K562 (cell line): ENCODE measurements at regions not wholly inside any gene's neighbourhood (a gene's known extent, or its start where the extent isn't known, plus 50 kb on each side); places are given as distances from the start of the nearest gene placed in this dataset.

Experiments used
- ATAC-seq: fragments of 200-7000 bp; cut with Tn5 transposase; 3 replicates; pipeline ENCODE4 v1.9.1; 2020; ENCODE audit warnings: moderate library complexity
- BruUV-seq: library from RNA; stranded (reverse); fragments of 400-500 nt; replicated peaks from 2 replicates; lab custom pipeline; 2021; lab: Mats Ljungman, UMichigan
- CTCF ChIA-PET: fragments of 300-600 bp; formaldehyde crosslinking; extraction: SDS; loops from one replicate; lab custom pipeline; 2021; ENCODE audit warnings: low intra/inter-chr PET ratio; lab: Yijun Ruan, JAX
- POLR2A ChIA-PET: fragments of 300-600, 350-650 bp; sonication (Branson Sonifier 250); formaldehyde crosslinking; extraction: SDS; loops from one replicate; lab custom pipeline; 2021; ENCODE audit warnings: antibody characterized with exemption, inconsistent platforms; lab: Yijun Ruan, JAX
- DNase-seq, 4 experiments: peaks; one replicate each; pipeline versions ENCODE4 v3.0.0 to v3.0.0-alpha.2; 2011 to 2018; ENCODE audit warnings: low spot score in 3 of 4, mixed read lengths in 3 of 4; ENCODE audit errors: extremely low read depth in 1 of 4
- FAIRE-seq: peaks from 2 replicates; lab custom pipeline; 2011; peaks lifted over from hg19 to GRCh38; lab: Jason Lieb, UNC
- H2AFZ ChIP-seq: 2 replicates; pipeline ENCODE4 v1.6.0; 2011; ENCODE audit warnings: low read depth, low read length, control low read depth, inconsistent platforms
- H3K27ac ChIP-seq: fragments of 200-600 bp; 3 replicates; pipeline ENCODE4 v1.8.0; 2011; ENCODE audit warnings: low read depth, mild to moderate bottlenecking, control low read depth, inconsistent platforms, low read length, moderate library complexity, mixed read lengths; ENCODE audit errors: extremely low read depth
- H3K27me3 ChIP-seq, 2 experiments: fragments of 300-600 bp in 1 of 2; 2 replicates in 1 of 2; 3 replicates in 1 of 2; pipeline versions ENCODE4 v1.6.0 to v1.8.0; 2011; ENCODE audit warnings: inconsistent platforms in 2 of 2, low read length in 2 of 2, mild to moderate bottlenecking in 1 of 2, mixed read lengths in 1 of 2, moderate library complexity in 1 of 2; ENCODE audit not compliant: control insufficient read depth in 2 of 2, insufficient read depth in 2 of 2
- H3K36me3 ChIP-seq: fragments of 300-600 bp; 3 replicates; pipeline ENCODE4 v1.8.0; 2011; ENCODE audit warnings: mild to moderate bottlenecking, low read length, inconsistent platforms; ENCODE audit not compliant: control insufficient read depth, insufficient read depth
- H3K4me1 ChIP-seq, 2 experiments: fragments of 200-600 bp in 1 of 2; replicated peaks in 1 of 2; 2 replicates in 1 of 2; 3 replicates in 1 of 2; pipeline versions ENCODE4 v1.5.1 to v1.8.0; 2011; ENCODE audit warnings: inconsistent platforms in 2 of 2, low read length in 2 of 2, mild to moderate bottlenecking in 1 of 2, mixed read lengths in 1 of 2, moderate library complexity in 1 of 2; ENCODE audit not compliant: control insufficient read depth in 2 of 2, insufficient read depth in 2 of 2
- H3K4me2 ChIP-seq: 2 replicates; pipeline ENCODE4 v1.6.1; 2011; ENCODE audit warnings: low read length, control low read depth, inconsistent platforms, mixed read lengths; ENCODE audit not compliant: insufficient read depth
- H3K4me3 ChIP-seq: fragments of 200-600 bp; sonication (generic), shearing (Covaris generic); 2 replicates; pipeline ENCODE4 v1.5.1; 2016; ENCODE audit warnings: control low read depth, inconsistent platforms
- H3K79me2 ChIP-seq: fragments of 200-600 bp; 3 replicates; pipeline ENCODE4 v1.8.0; 2011; ENCODE audit warnings: low read length, inconsistent platforms; ENCODE audit not compliant: control insufficient read depth, insufficient read depth
- H3K9ac ChIP-seq, 2 experiments: 2 replicates each; pipeline versions ENCODE4 v1.6.0 to v1.6.1; 2011; ENCODE audit warnings: low read depth in 2 of 2, low read length in 2 of 2, control low read depth in 1 of 2, inconsistent platforms in 1 of 2, mild to moderate bottlenecking in 1 of 2, mixed read lengths in 1 of 2; ENCODE audit not compliant: insufficient read depth in 1 of 2
- H3K9me1 ChIP-seq: one replicate; pipeline ENCODE4 v1.6.0; 2011; ENCODE audit warnings: inconsistent platforms, mild to moderate bottlenecking, low read length, moderate library complexity; ENCODE audit not compliant: control insufficient read depth, insufficient read depth
- H3K9me3 ChIP-seq: replicated peaks from 2 replicates; pipeline ENCODE4 v1.5.1; 2011; ENCODE audit warnings: low read depth, low read length, inconsistent platforms; ENCODE audit not compliant: control insufficient read depth, insufficient read depth
- H4K20me1 ChIP-seq: replicated peaks from 2 replicates; pipeline ENCODE4 v1.6.1; 2011; ENCODE audit warnings: low read length, inconsistent platforms, mixed read lengths; ENCODE audit not compliant: control insufficient read depth, insufficient read depth
- CREB3 ChIP-seq: fragments of 450-650 bp; conservative IDR thresholded peaks from 2 replicates; pipeline ENCODE4 v1.6.1; 2016; ENCODE audit warnings: missing genetic modification characterization, low read depth, mild to moderate bottlenecking, missing compliant biosample characterization, moderate library complexity
- FOSL1 ChIP-seq: fragments of 200-800 bp; sonication (Bioruptor generic); conservative IDR thresholded peaks from 2 replicates; pipeline ENCODE4 v1.6.1; 2016; ENCODE audit warnings: missing genetic modification characterization, missing compliant biosample characterization
- FOXP1 ChIP-seq: sonication (generic); formaldehyde crosslinking; IDR thresholded peaks from 2 replicates; pipeline ENCODE4 v1.8.0; 2022; ENCODE audit warnings: mild to moderate bottlenecking, missing genetic modification reagents
- LARP7 ChIP-seq: fragments of 450-650 bp; IDR thresholded peaks from 2 replicates; pipeline ENCODE4 v1.6.1; 2016
- MYC ChIP-seq, 2 experiments: fragments of 250-450 bp in 1 of 2; sonication (Bioruptor Pico) in 1 of 2; IDR thresholded peaks; 2 replicates each; pipeline versions ENCODE4 v1.5.1 to v1.6.1; 2012 to 2021; ENCODE audit warnings: low read depth in 2 of 2, borderline replicate concordance in 1 of 2, improper control_type of control experiment in 1 of 2, low read length in 1 of 2, mild to moderate bottlenecking in 1 of 2, moderate library complexity in 1 of 2
- NCOA6 ChIP-seq: fragments of 450-650 bp; IDR thresholded peaks from 2 replicates; pipeline ENCODE4 v1.6.1; 2017; ENCODE audit warnings: mild to moderate bottlenecking
- NEUROD1 ChIP-seq: fragments of 150-350 bp; IDR thresholded peaks from 2 replicates; pipeline ENCODE4 v1.6.1; 2014; ENCODE audit warnings: borderline replicate concordance, low read length, low read depth; ENCODE audit not compliant: partially characterized antibody
- NFIX ChIP-seq: fragments of 250-450 bp; sonication (Bioruptor Pico); IDR thresholded peaks from 2 replicates; pipeline ENCODE4 v1.4.0; 2020; ENCODE audit warnings: low read depth, mild to moderate bottlenecking, moderate library complexity
- POU5F1 ChIP-seq: fragments of 150-350 bp; IDR thresholded peaks from 2 replicates; pipeline ENCODE4 v1.6.1; 2014; ENCODE audit warnings: borderline replicate concordance, low read length, low read depth, mild to moderate bottlenecking; ENCODE audit not compliant: partially characterized antibody
- SAP30 ChIP-seq: fragments of 200-600 bp; sonication (generic); IDR thresholded peaks from 2 replicates; pipeline ENCODE4 v1.6.1; 2012; ENCODE audit warnings: borderline replicate concordance, low read depth, mild to moderate bottlenecking, moderate library complexity, low read length, control low read depth, inconsistent platforms; ENCODE audit not compliant: insufficient read depth, poor library complexity, severe bottlenecking
- SIN3A ChIP-seq, 2 experiments: fragments of 150-350 bp in 1 of 2; IDR thresholded peaks; 2 replicates each; pipeline ENCODE4 v1.6.1; 2011 to 2016; ENCODE audit warnings: borderline replicate concordance in 2 of 2, low read depth in 2 of 2, low read length in 2 of 2, mild to moderate bottlenecking in 2 of 2, moderate library complexity in 2 of 2; ENCODE audit not compliant: control insufficient read depth in 1 of 2
- WGBS: fragments of 100-300 bp; shearing (Covaris generic); methylation state at CpG from one replicate; pipeline ENCODE4 v1.1.6; 2016; ENCODE audit warnings: low coverage, mixed read lengths; ENCODE audit not compliant: insufficient coverage; ENCODE audit errors: missing lambda C conversion rate; 5-methylcytosine and 5-hydroxymethylcytosine counted together
- in situ Hi-C: fragments of 300-500 bp; cut with MboI; formaldehyde crosslinking; loops from 4 replicates; pipeline ENCODE4 v1.15.0; 2018; ENCODE audit warnings: inconsistent platforms, mixed read lengths
- intact Hi-C: fragments of 100-400 bp; cut with micrococcal nuclease; formaldehyde crosslinking; loops from 2 replicates; pipeline ENCODE4 v1.14.2; 2022
- TF ChIP-seq, protein P1 (sequence below): fragments of 450-650 bp; formaldehyde crosslinking; IDR thresholded peaks from 2 replicates; pipeline ENCODE4 v1.4.0; 2020; ENCODE audit warnings: mild to moderate bottlenecking, moderate library complexity

- TF ChIP-seq, protein P1, sequence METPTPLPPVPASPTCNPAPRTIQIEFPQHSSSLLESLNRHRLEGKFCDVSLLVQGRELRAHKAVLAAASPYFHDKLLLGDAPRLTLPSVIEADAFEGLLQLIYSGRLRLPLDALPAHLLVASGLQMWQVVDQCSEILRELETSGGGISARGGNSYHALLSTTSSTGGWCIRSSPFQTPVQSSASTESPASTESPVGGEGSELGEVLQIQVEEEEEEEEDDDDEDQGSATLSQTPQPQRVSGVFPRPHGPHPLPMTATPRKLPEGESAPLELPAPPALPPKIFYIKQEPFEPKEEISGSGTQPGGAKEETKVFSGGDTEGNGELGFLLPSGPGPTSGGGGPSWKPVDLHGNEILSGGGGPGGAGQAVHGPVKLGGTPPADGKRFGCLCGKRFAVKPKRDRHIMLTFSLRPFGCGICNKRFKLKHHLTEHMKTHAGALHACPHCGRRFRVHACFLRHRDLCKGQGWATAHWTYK (CRISPR knock-in tag), result no peak
These were observed 65.6 kb upstream of the DCP1A start (continued) for GRCh38 chr3:53412953-53413352.

DNA sequence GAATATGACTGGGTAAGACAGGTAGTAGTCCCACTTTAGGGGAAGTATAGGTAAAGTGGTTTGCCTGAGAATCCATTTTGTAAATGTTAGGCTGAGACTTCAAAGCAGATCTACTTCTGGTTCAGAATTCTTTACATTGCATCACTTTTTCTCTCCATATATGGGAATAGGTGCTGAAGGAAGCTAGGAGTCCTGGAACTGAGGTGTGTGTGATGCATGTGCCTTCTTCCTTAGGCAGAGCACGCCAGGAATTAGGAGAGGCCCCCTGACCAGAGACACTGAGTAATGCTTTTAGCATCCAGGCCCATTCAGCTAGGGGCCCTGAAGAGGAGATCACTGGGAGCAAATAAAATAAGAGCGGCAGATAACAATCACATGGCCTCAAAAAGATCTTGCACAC, 69.2 kb upstream of the DCP1A start:
- H4K20me1 ChIP-seq, result no peaks in the 10 kb centered on the region
- H3K9ac ChIP-seq, result no peak overlapping the region
- ATAC-seq (no peak), DNase-seq (no peak), FAIRE-seq (no peak)
- H3K9me3 ChIP-seq, result no peaks in the 10 kb centered on the region; the same call in 1 of the 2 replicates
- no peaks in the 10 kb centered on the region for H3K4me1 ChIP-seq
- intact Hi-C loops, result no loop called here
- WGBS, result 0% methylated on average over 2 of the region's 2 CpGs
- CTCF ChIA-PET, result no interaction called here
- H3K9me1 ChIP-seq, result no peaks in the 10 kb centered on the region
- in situ Hi-C loops, result no loop called here
- H3K27me3 ChIP-seq, result no peaks in the 10 kb centered on the region
- no peak overlapping the region for H3K27ac ChIP-seq
- H3K4me2 ChIP-seq, result no peak overlapping the region
- no peak overlapping the region for H2AFZ ChIP-seq
- no peak overlapping the region for H3K4me3 ChIP-seq
- no peak for TF ChIP-seq FOSL1
- TF ChIP-seq FOXP1 (CRISPR knock-in tag), result no peak
- no peaks in the 10 kb centered on the region for H3K79me2 ChIP-seq
- POLR2A ChIA-PET, result no interaction called here
- H3K36me3 ChIP-seq, result no peaks in the 10 kb centered on the region
- no TSS peak for BruUV-seq

- no peak for FAIRE-seq
- no TSS peak for BruUV-seq
- intact Hi-C loops, result loop anchor here (10.0 kb wide), 1 partner anchor 94 kb away; no protein-coding TSS in a partner anchor
- ATAC-seq, result no peak
- Histone ChIP-seq H3K79me2 (no peaks in the 10 kb centered on the region), H3K4me1 (no peaks in the 10 kb centered on the region), H3K36me3 (no peaks in the 10 kb centered on the region), H4K20me1 (no peaks in the 10 kb centered on the region), H3K9me3 (no peaks in the 10 kb centered on the region), H3K4me3 (no peak overlapping the region), H3K27me3 (peaks cover 0 to 7% of the 10 kb centered on the region in 2 experiments; a peak in 1 of 5 replicates), H3K9ac (no peak overlapping the region), H3K4me2 (no peak overlapping the region), H3K9me1 (no peaks in the 10 kb centered on the region), H3K27ac (no peak overlapping the region), H2AFZ (no peak overlapping the region)
- in situ Hi-C loops, result no loop called here
- ChIA-PET POLR2A (no interaction called here), CTCF (no interaction called here)
- no peak for DNase-seq
- TF ChIP-seq CREB3 (tag) (no peak), SIN3A (IDR thresholded peaks at IDR 0.05; ENCODE audit: borderline replicate concordance in 2 of 2, control insufficient read depth in 1 of 2, low read depth in 2 of 2, low read length in 2 of 2) (no peak), NEUROD1 (no peak), NFIX (CRISPR knock-in tag) (no peak), POU5F1 (no peak), MYC (IDR thresholded peaks at IDR 0.05; ENCODE audit: low read depth, low read length) (no peak), MYC (CRISPR knock-in tag; IDR thresholded peaks at IDR 0.05; ENCODE audit: borderline replicate concordance, low read depth) (no peak), NCOA6 (no peak), LARP7 (no peak), SAP30 (no peak)
These were observed 73.5 kb upstream of the DCP1A start for GRCh38 chr3:53420831-53421230.
